Astrocyte (in vitro differentiated cells and primary cell): ENCODE measurements at regions not wholly inside any gene's neighbourhood (a gene's known extent, or its start where the extent isn't known, plus 50 kb on each side); places are given as distances from the start of the nearest gene placed in this dataset.

Source experiments
- EZH2 ChIP-seq: IDR thresholded peaks from 2 replicates; pipeline ENCODE4 v1.6.1; 2012; ENCODE audit warnings: mild to moderate bottlenecking, low read length, inconsistent platforms; ENCODE audit not compliant: insufficient read depth
- TF ChIP-seq, protein P1 (sequence below): IDR thresholded peaks from 2 replicates; pipeline ENCODE4 v1.5.1; 2011; ENCODE audit warnings: low read depth, mild to moderate bottlenecking, inconsistent platforms, low read length, moderate library complexity; ENCODE audit not compliant: insufficient read depth

DNA sequence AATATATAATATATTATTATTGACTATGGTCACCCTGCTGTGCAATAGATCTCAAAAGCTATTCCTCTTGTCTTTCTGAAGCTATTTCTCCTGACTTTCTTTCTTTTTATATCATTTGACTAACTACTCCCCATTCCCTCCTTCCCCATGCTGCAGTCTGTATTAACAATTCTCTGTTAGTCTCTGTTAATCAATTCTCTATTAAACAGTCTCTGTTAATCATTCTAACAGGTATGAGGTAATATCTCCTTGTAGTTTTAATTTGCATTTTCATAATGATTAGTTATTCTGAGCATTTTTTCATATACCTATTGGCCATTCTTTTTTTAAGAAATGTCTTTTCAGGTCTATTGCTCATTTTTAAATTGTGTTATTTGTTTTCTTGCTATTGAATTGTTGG lies 201.0 kb upstream of the B3GALT2 start:
- TF ChIP-seq, protein P1, sequence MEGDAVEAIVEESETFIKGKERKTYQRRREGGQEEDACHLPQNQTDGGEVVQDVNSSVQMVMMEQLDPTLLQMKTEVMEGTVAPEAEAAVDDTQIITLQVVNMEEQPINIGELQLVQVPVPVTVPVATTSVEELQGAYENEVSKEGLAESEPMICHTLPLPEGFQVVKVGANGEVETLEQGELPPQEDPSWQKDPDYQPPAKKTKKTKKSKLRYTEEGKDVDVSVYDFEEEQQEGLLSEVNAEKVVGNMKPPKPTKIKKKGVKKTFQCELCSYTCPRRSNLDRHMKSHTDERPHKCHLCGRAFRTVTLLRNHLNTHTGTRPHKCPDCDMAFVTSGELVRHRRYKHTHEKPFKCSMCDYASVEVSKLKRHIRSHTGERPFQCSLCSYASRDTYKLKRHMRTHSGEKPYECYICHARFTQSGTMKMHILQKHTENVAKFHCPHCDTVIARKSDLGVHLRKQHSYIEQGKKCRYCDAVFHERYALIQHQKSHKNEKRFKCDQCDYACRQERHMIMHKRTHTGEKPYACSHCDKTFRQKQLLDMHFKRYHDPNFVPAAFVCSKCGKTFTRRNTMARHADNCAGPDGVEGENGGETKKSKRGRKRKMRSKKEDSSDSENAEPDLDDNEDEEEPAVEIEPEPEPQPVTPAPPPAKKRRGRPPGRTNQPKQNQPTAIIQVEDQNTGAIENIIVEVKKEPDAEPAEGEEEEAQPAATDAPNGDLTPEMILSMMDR = no peak
- no peak for TF ChIP-seq EZH2
